K562 (cell line): ENCODE measurements at regions not wholly inside any gene's neighbourhood (a gene's known extent, or its start where the extent isn't known, plus 50 kb on each side); places are given as distances from the start of the nearest gene placed in this dataset.

Experiments used
- ATAC-seq: fragments of 200-7000 bp; cut with Tn5 transposase; 3 replicates; pipeline ENCODE4 v1.9.1; 2020; ENCODE audit warnings: moderate library complexity
- BruUV-seq: library from RNA; stranded (reverse); fragments of 400-500 nt; replicated peaks from 2 replicates; lab custom pipeline; 2021; lab: Mats Ljungman, UMichigan
- CTCF ChIA-PET: fragments of 300-600 bp; formaldehyde crosslinking; extraction: SDS; loops from one replicate; lab custom pipeline; 2021; ENCODE audit warnings: low intra/inter-chr PET ratio; lab: Yijun Ruan, JAX
- POLR2A ChIA-PET: fragments of 300-600, 350-650 bp; sonication (Branson Sonifier 250); formaldehyde crosslinking; extraction: SDS; loops from one replicate; lab custom pipeline; 2021; ENCODE audit warnings: antibody characterized with exemption, inconsistent platforms; lab: Yijun Ruan, JAX
- DNase-seq, 4 experiments: peaks; one replicate each; pipeline versions ENCODE4 v3.0.0 to v3.0.0-alpha.2; 2011 to 2018; ENCODE audit warnings: low spot score in 3 of 4, mixed read lengths in 3 of 4; ENCODE audit errors: extremely low read depth in 1 of 4
- FAIRE-seq: peaks from 2 replicates; lab custom pipeline; 2011; peaks lifted over from hg19 to GRCh38; lab: Jason Lieb, UNC
- H2AFZ ChIP-seq: 2 replicates; pipeline ENCODE4 v1.6.0; 2011; ENCODE audit warnings: low read depth, low read length, control low read depth, inconsistent platforms
- H3K27ac ChIP-seq: fragments of 200-600 bp; 3 replicates; pipeline ENCODE4 v1.8.0; 2011; ENCODE audit warnings: low read depth, mild to moderate bottlenecking, control low read depth, inconsistent platforms, low read length, moderate library complexity, mixed read lengths; ENCODE audit errors: extremely low read depth
- H3K27me3 ChIP-seq, 2 experiments: fragments of 300-600 bp in 1 of 2; 2 replicates in 1 of 2; 3 replicates in 1 of 2; pipeline versions ENCODE4 v1.6.0 to v1.8.0; 2011; ENCODE audit warnings: inconsistent platforms in 2 of 2, low read length in 2 of 2, mild to moderate bottlenecking in 1 of 2, mixed read lengths in 1 of 2, moderate library complexity in 1 of 2; ENCODE audit not compliant: control insufficient read depth in 2 of 2, insufficient read depth in 2 of 2
- H3K36me3 ChIP-seq: fragments of 300-600 bp; 3 replicates; pipeline ENCODE4 v1.8.0; 2011; ENCODE audit warnings: mild to moderate bottlenecking, low read length, inconsistent platforms; ENCODE audit not compliant: control insufficient read depth, insufficient read depth
- H3K4me1 ChIP-seq, 2 experiments: fragments of 200-600 bp in 1 of 2; replicated peaks in 1 of 2; 2 replicates in 1 of 2; 3 replicates in 1 of 2; pipeline versions ENCODE4 v1.5.1 to v1.8.0; 2011; ENCODE audit warnings: inconsistent platforms in 2 of 2, low read length in 2 of 2, mild to moderate bottlenecking in 1 of 2, mixed read lengths in 1 of 2, moderate library complexity in 1 of 2; ENCODE audit not compliant: control insufficient read depth in 2 of 2, insufficient read depth in 2 of 2
- H3K4me2 ChIP-seq: 2 replicates; pipeline ENCODE4 v1.6.1; 2011; ENCODE audit warnings: low read length, control low read depth, inconsistent platforms, mixed read lengths; ENCODE audit not compliant: insufficient read depth
- H3K4me3 ChIP-seq: fragments of 200-600 bp; sonication (generic), shearing (Covaris generic); 2 replicates; pipeline ENCODE4 v1.5.1; 2016; ENCODE audit warnings: control low read depth, inconsistent platforms
- H3K79me2 ChIP-seq: fragments of 200-600 bp; 3 replicates; pipeline ENCODE4 v1.8.0; 2011; ENCODE audit warnings: low read length, inconsistent platforms; ENCODE audit not compliant: control insufficient read depth, insufficient read depth
- H3K9ac ChIP-seq, 2 experiments: 2 replicates each; pipeline versions ENCODE4 v1.6.0 to v1.6.1; 2011; ENCODE audit warnings: low read depth in 2 of 2, low read length in 2 of 2, control low read depth in 1 of 2, inconsistent platforms in 1 of 2, mild to moderate bottlenecking in 1 of 2, mixed read lengths in 1 of 2; ENCODE audit not compliant: insufficient read depth in 1 of 2
- H3K9me1 ChIP-seq: one replicate; pipeline ENCODE4 v1.6.0; 2011; ENCODE audit warnings: inconsistent platforms, mild to moderate bottlenecking, low read length, moderate library complexity; ENCODE audit not compliant: control insufficient read depth, insufficient read depth
- H3K9me3 ChIP-seq: replicated peaks from 2 replicates; pipeline ENCODE4 v1.5.1; 2011; ENCODE audit warnings: low read depth, low read length, inconsistent platforms; ENCODE audit not compliant: control insufficient read depth, insufficient read depth
- H4K20me1 ChIP-seq: replicated peaks from 2 replicates; pipeline ENCODE4 v1.6.1; 2011; ENCODE audit warnings: low read length, inconsistent platforms, mixed read lengths; ENCODE audit not compliant: control insufficient read depth, insufficient read depth
- CEBPB ChIP-seq: fragments of 450-650 bp; IDR thresholded peaks from 2 replicates; pipeline ENCODE4 v1.6.1; 2016; ENCODE audit warnings: missing genetic modification characterization, missing compliant biosample characterization
- E4F1 ChIP-seq: fragments of 250-450 bp; sonication (Bioruptor Pico); IDR thresholded peaks from 2 replicates; pipeline ENCODE4 v1.5.0; 2021; ENCODE audit warnings: mild to moderate bottlenecking, borderline replicate concordance
- ELF1 ChIP-seq: fragments of 200-800 bp; sonication (Bioruptor generic); IDR thresholded peaks from 2 replicates; pipeline ENCODE4 v1.6.1; 2016; ENCODE audit warnings: missing genetic modification characterization, missing compliant biosample characterization
- FOXA3 ChIP-seq, 2 experiments: fragments of 450-650 bp in 1 of 2; sonication (generic) in 1 of 2; formaldehyde crosslinking; IDR thresholded peaks in 1 of 2; conservative IDR thresholded peaks in 1 of 2; 2 replicates each; pipeline versions ENCODE4 v1.4.0 to v1.8.0; 2020 to 2022; ENCODE audit warnings: mild to moderate bottlenecking in 2 of 2, missing genetic modification reagents in 1 of 2
- HNRNPLL ChIP-seq: fragments of 200-400 bp; formaldehyde crosslinking; IDR thresholded peaks from 2 replicates; pipeline ENCODE4 v1.6.1; 2017; ENCODE audit warnings: low read length, low read depth, mild to moderate bottlenecking; ENCODE audit not compliant: poor library complexity, severe bottlenecking
- KDM4B ChIP-seq, 2 experiments: fragments of 450-650 bp in 1 of 2; sonication (generic) in 1 of 2; IDR thresholded peaks; 2 replicates each; pipeline ENCODE4 v1.6.1; 2016 to 2017; ENCODE audit warnings: borderline replicate concordance in 2 of 2, antibody characterized with exemption in 1 of 2, low read depth in 1 of 2, mild to moderate bottlenecking in 1 of 2
- MEF2D ChIP-seq: conservative IDR thresholded peaks from 2 replicates; pipeline ENCODE4 v1.6.1; 2016; ENCODE audit warnings: low read depth, missing genetic modification characterization, missing compliant biosample characterization
- PHF21A ChIP-seq: fragments of 450-650 bp; IDR thresholded peaks from 2 replicates; pipeline ENCODE4 v1.6.1; 2017; ENCODE audit warnings: low read depth, borderline replicate concordance
- PHTF2 ChIP-seq: fragments of 250-450 bp; sonication (Bioruptor Pico); IDR thresholded peaks from 2 replicates; pipeline ENCODE4 v1.5.0; 2021; ENCODE audit warnings: mild to moderate bottlenecking
- TEAD1 ChIP-seq, 2 experiments: fragments of 450-650 bp in 1 of 2; sonication (generic) in 1 of 2; formaldehyde crosslinking; IDR thresholded peaks; 2 replicates each; pipeline versions ENCODE4 v1.4.0 to v1.8.0; 2020 to 2022; ENCODE audit warnings: mild to moderate bottlenecking in 2 of 2, missing genetic modification reagents in 1 of 2
- TFAP4 ChIP-seq: sonication (generic); formaldehyde crosslinking; IDR thresholded peaks from 2 replicates; pipeline ENCODE4 v1.8.0; 2022; ENCODE audit warnings: missing genetic modification reagents, mild to moderate bottlenecking, moderate library complexity, borderline replicate concordance
- ZBTB43 ChIP-seq: sonication (generic); formaldehyde crosslinking; IDR thresholded peaks from 2 replicates; pipeline ENCODE4 v1.8.0; 2023; ENCODE audit warnings: mild to moderate bottlenecking, missing genetic modification reagents
- ZNF24 ChIP-seq: fragments of 450-650 bp; IDR thresholded peaks from 2 replicates; pipeline ENCODE4 v1.6.1; 2016
- ZNF609 ChIP-seq: sonication (generic); formaldehyde crosslinking; IDR thresholded peaks from 2 replicates; pipeline ENCODE4 v1.8.1; 2023; ENCODE audit warnings: missing genetic modification reagents, mild to moderate bottlenecking, borderline replicate concordance
- WGBS: fragments of 100-300 bp; shearing (Covaris generic); methylation state at CpG from one replicate; pipeline ENCODE4 v1.1.6; 2016; ENCODE audit warnings: low coverage, mixed read lengths; ENCODE audit not compliant: insufficient coverage; ENCODE audit errors: missing lambda C conversion rate; 5-methylcytosine and 5-hydroxymethylcytosine counted together
- in situ Hi-C: fragments of 300-500 bp; cut with MboI; formaldehyde crosslinking; loops from 4 replicates; pipeline ENCODE4 v1.15.0; 2018; ENCODE audit warnings: inconsistent platforms, mixed read lengths
- intact Hi-C: fragments of 100-400 bp; cut with micrococcal nuclease; formaldehyde crosslinking; loops from 2 replicates; pipeline ENCODE4 v1.14.2; 2022

DNA sequence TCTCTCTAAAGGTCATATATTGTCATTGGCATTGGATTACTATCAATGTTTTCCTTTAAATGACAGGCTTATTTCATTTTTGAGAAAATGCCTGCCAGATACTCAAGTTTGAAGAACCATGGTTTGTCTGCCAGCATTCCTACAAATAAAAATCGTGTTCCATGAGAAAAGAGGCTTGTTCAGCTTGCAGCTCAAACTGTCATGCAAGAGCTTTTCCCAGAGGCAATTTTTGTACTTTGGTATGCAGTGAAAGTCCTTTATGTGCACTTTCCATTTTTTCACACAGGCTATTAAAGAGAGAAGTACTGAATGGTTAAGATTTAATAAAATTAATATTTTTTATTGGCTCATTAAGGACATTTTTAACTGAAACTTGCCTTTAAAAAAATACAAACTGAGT lies 110.4 kb downstream of the FBXO4 start:
- no peaks in the 10 kb centered on the region for H3K9me1 ChIP-seq
- H3K36me3 ChIP-seq = no peaks in the 10 kb centered on the region
- H4K20me1 ChIP-seq = no peaks in the 10 kb centered on the region
- WGBS = 4% methylated on average over 1 of the region's 1 CpG
- no peaks in the 10 kb centered on the region for H3K27me3 ChIP-seq
- CTCF ChIA-PET = no interaction called here
- FAIRE-seq = no peak
- no peak overlapping the region for H3K27ac ChIP-seq
- no peak for ATAC-seq
- H3K4me3 ChIP-seq = no peak overlapping the region
- no TSS peak for BruUV-seq
- H3K9ac ChIP-seq = no peak overlapping the region
- in situ Hi-C loops (no loop called here), intact Hi-C loops (no loop called here)
- no peaks in the 10 kb centered on the region for H3K79me2 ChIP-seq
- no peaks in the 10 kb centered on the region for H3K9me3 ChIP-seq
- H3K4me1 ChIP-seq = no peaks in the 10 kb centered on the region
- H2AFZ ChIP-seq = no peak overlapping the region
- no peak for DNase-seq
- POLR2A ChIA-PET = no interaction called here
- H3K4me2 ChIP-seq = no peak overlapping the region
- TF ChIP-seq ZNF24 (no peak), ZBTB43 (CRISPR knock-in tag) (no peak), PHTF2 (CRISPR knock-in tag) (no peak), KDM4B (IDR thresholded peaks at IDR 0.05; ENCODE audit: borderline replicate concordance in 2 of 2, low read depth in 1 of 2) (no peak), CEBPB (no peak), HNRNPLL (no peak), ELF1 (no peak), E4F1 (CRISPR knock-in tag) (no peak), MEF2D (tag) (no peak), TFAP4 (CRISPR knock-in tag) (no peak), ZNF609 (CRISPR knock-in tag) (no peak), PHF21A (no peak), TEAD1 (CRISPR knock-in tag; IDR thresholded peaks at IDR 0.05) (no peak), FOXA3 (CRISPR knock-in tag; conservative IDR thresholded peaks at IDR 0.05 in 1 of 2, IDR thresholded peaks at IDR 0.05 in 1 of 2) (no peak)
